Amniotic epithelial cell (primary cell): ENCODE measurements at regions not wholly inside any gene's neighbourhood (a gene's known extent, or its start where the extent isn't known, plus 50 kb on each side); places are given as distances from the start of the nearest gene placed in this dataset.

Experiments
- DNase-seq: peaks from one replicate; pipeline ENCODE4 v3.0.0-alpha.2; 2010; ENCODE audit warnings: low read depth

- no peak for DNase-seq
Observed at GRCh38 chr18:47470941-47471340, 219.5 kb upstream of the SKOR2 start.

GRCh38 chr18:47469576-47469975 is 218.1 kb upstream of the SKOR2 start:
- DNase-seq = no peak

- no peak for DNase-seq
Observed at GRCh38 chr18:47461977-47462376, 210.5 kb upstream of the SKOR2 start.

- no peak for DNase-seq
Observed at GRCh38 chr18:47461406-47461948, 210.0 kb upstream of the SKOR2 start.

DNA sequence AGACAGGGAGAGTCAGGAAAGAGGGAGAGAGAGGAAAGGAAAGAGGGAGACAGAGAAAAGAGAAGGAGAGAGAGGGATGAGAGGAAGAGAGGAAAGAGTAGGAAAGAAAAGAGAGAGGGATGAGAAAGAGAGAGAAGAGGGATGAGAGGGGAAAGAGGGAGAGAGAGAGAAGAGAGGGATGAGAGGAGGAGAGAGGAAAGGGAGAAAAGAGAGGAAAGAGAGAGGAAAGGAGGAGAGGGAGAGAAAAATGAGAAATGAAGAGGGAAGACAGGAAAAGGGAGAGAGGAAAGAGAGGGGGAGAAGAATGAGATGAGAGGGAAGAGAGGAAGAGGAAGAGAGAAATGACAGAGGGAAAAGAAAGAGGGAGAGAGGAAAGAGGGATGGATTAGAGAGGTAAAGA is 207.0 kb upstream of the SKOR2 start:
- DNase-seq = no peak

- DNase-seq = no peak
Observed at GRCh38 chr18:47457614-47458013, 206.2 kb upstream of the SKOR2 start.

DNA sequence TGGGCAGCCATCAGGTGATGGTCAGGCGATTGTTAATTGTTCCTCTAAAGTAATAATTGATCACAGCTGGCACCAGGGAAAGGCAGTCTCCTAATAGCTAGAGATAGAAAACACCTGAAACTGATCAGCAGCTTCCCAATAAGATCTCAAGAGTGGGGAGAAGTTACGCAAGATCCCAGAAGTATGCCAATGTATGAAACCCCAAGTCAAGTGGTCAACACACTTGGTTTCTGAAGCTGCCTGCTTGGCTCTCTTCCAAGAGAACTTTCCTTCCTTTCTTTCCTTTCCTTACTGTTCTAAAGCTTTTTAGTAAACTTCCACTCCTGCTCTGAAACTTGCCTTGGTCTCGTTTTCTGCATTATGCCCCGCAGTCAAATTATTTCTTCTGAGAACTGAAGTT is 201.6 kb upstream of the SKOR2 start:
- no peak for DNase-seq

DNA sequence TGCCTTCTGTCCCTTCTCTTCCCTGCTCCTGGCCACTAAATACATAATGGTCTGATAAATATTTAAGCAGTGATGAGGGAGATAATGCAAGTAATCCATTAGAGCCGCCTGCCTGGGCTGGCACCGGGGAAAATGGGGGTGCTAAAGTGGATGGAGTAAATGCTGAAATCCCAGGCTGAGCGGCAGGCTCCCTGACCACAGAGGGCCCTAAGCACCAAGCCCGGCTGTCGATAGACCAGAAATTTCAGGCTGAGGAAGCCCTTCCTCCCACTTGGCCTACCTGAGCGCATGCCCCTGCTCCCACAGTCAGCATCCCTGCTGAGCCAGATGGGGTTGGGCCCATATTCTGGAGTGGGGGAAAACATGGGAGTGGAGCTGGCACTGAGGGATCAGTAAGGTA is 197.5 kb upstream of the SKOR2 start:
- no peak for DNase-seq

- no peak for DNase-seq
Observed at GRCh38 chr18:47441914-47442313, 190.5 kb upstream of the SKOR2 start.

GRCh38 chr18:47438001-47438400 is 186.5 kb upstream of the SKOR2 start:
- DNase-seq = no peak

DNA sequence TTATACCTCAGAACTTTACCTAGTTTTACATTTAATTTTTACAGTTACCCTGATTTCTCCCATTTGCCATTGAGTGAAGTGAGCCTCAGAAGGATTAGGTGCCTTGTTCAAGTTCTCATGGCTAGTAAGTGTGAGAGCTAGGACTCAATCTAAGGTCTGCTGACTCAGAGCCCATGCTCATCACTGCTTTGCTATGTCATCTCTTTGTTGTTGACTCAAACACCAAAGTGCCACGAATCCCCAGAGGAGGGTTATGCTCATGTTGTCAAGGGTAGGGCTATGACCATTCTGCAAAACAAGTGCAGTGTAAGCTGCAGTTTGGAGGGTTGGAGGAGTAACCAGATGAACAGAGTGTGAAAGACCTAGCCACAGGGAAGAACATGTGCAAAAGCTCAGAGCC is 185.4 kb upstream of the SKOR2 start:
- DNase-seq = no peak

- DNase-seq = no peak
Observed at GRCh38 chr18:47434214-47434746, 182.8 kb upstream of the SKOR2 start.

DNA sequence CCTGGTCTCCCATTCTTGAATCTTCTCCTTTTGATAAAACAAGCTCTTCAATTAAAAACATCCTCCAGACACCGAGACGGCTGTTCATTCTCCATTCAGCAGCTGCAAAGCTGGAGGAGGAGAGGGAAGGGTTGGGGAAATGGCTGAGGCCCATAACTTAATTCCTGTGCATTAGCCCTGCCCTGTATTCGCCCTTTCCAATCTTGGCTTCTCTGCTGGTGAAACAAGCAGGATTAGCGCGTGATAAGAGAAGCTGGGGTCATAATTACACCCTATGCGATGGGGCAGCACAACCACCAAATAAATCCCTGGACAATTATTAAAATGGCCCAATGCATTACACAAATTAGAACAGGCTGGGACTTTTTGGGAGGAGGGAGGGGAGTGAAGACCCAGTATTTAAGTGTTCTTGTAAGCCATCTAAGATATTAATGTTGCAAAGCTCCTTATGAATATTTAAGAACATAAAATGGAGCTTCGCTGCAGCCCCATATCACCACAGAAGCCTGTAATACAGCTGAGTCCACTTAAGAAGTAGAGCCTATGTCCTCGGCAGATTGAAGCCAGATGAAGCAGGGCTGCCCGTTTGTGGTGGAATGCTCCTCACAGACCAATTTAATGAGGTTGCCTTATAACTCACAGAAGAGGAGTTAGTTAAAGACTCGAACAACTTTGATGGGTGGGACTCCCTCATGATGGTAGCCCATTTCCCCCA is 176.6 kb upstream of the SKOR2 start:
- no peak for DNase-seq

DNA sequence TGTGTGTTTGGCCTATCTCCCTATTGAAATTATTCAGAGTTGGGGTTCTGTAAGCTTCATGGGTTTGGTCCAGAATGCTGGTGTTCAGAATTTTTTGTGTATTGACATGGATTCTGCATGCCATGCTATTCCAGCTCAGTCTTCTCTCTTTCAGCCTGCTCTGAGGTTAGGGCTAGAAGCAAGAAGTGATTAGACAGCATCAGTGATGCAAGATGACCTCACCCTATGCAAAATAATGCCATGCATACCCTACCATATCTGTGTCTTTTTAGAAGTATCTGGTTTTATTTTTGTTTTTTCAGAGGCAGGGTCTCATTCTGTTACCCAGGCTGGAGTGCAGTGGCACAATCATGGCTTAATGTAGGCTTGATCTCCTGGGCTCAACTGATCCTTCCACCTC is 175.6 kb upstream of the SKOR2 start:
- DNase-seq = no peak

DNA sequence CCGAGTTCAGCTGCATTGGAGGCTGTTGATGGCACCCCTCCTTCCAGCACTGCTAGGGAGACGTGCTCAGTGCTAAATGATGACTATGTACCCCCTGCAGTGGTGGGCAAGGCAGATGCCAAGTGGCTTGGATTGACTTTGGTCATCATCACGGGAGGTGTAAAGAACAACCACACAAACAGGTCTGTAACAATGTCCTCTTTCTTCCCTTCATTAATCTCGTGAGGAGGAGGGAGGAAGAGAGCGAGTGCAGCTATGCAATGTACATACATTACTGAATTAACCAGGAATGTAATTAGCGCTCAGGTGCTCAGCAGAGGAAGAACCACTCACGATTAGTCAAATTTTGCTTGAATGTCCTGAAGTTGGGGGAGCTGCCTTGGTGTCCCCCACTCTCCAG is 173.9 kb upstream of the SKOR2 start:
- no peak for DNase-seq

DNA sequence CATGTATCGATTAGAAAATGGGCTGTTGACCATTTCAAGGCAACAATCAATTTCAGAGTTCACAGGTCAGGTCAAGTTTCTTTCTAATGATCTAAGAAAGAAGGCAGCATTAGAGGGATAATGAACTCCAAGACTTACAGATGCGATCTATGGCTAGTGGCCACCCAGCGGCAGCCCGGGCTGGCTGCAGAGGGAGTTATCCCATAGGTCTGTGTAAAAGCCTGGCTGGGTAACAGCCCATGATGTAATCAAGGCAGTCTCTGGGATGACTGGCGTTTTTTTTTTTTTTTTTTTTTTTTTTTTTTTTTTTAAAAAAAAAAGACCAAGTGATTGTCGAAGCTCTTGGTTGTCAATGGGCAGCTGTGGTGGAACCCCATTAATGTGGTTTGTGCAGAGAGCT is 171.1 kb upstream of the SKOR2 start:
- DNase-seq = peak; percentile 13

DNA sequence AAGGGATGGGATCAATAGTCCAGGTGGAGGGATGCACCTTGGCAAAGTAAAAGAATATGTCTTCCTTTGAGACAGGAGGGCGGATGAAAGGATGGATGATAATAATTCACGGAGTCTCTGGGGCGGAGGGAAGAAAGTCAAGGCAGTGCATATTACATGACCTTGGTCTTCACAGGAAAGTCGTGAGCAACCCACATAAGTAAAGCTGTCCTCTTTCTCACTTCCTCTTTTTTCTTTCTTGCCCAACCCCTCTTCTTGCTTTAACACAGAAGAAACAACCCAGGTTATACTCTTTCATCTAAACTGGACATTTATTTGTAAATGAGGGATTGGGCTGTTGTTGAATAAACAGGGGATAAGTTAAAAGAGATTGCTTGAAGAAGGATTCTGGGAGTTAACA is 168.7 kb upstream of the SKOR2 start:
- no peak for DNase-seq

GRCh38 chr18:47418746-47419145 is 167.3 kb upstream of the SKOR2 start:
- DNase-seq = peak; percentile 22

- no peak for DNase-seq
Observed at GRCh38 chr18:47417807-47418206, 166.3 kb upstream of the SKOR2 start.

DNA sequence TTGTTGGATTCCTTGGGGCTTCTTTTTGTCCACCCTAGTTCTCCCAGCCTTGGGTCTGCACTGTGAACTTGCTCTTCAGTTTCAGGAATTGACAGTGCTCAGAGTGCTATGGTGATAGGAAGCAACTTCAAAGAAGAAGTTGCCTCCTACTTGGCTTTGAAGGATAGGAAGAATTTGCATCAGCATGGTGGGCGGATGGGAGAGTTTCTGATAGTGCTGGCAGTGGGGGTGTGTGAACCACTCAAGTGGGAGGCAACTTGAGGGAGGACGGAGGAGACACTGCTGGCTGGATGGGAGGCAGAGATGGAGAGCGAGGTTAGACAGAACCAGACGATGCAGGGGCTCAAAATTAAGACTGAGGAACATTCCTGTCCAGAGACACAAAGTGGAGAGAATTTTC is 164.4 kb upstream of the SKOR2 start:
- DNase-seq = no peak

GRCh38 chr18:47413327-47413726 is 161.9 kb upstream of the SKOR2 start:
- no peak for DNase-seq

GRCh38 chr18:47412924-47413323 is 161.5 kb upstream of the SKOR2 start:
- DNase-seq = no peak

DNA sequence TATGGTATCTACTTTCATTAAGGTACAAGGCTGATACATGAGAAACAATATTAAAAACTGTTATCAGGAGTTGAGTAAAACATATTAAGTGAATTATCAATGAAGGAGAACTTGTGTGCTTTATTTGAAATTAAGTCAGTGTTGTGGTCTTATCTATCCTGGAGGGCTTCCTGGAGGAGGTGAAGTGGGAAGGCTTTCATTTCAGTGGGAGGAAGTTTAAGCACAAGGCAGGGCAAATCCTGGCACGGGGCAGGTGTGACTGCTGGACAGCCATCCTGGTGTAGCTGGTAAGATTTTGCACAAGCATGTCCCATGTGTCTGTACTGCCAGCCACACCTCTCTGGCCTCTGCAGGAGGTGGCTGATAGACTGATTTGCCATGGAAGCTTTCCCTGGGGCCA is 159.7 kb upstream of the SKOR2 start:
- DNase-seq = no peak

DNA sequence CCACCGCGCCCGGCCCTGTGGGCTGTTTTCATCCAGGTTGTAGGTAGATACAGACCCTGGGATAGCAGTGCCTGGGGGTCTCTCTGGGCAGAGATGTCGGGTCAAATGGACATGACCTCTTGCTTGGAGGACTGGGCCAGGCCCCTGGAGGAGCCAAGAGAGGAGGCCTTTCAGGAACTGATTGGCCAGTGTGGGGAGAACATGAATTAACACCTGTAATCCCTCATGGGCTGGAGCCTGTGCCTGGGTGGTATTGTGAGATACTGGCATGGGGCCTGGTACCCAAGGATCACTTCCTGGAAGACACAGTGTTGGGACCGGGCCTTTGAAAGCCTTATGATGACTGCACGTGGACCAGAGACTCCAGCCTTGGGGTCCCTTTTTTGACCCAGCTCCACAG is 158.7 kb upstream of the SKOR2 start:
- no peak for DNase-seq
